ENCODE measurements at regions not wholly inside any gene's neighbourhood (a gene's known extent, or its start where the extent isn't known, plus 50 kb on each side); places are given as distances from the start of the nearest gene placed in this dataset.
A peak's percentile ranks its signal among the peaks of the same experiment; 100 is the strongest.

- TF ChIP-seq CTCF (IDR thresholded peaks at IDR 0.05) (peak; percentile 51), REST (IDR thresholded peaks at IDR 0.05; ENCODE audit: insufficient read depth in 1 of 2, low read depth in 2 of 2, low read length in 1 of 2) (no peak), POLR2AphosphoS5 (IDR thresholded peaks at IDR 0.05; ENCODE audit: low read depth, low read length) (no peak)
Measured at GRCh38 chr6:165890404-165890735, 227.3 kb upstream of the PDE10A start.

Measured in Panc1 (cell line).